B cell (primary cell): ENCODE measurements at regions not wholly inside any gene's neighbourhood (a gene's known extent, or its start where the extent isn't known, plus 50 kb on each side); places are given as distances from the start of the nearest gene placed in this dataset.

Experiments
- ATAC-seq: fragments of 200-7000 bp; cut with Tn5 transposase; one replicate; pipeline ENCODE4 v1.10.0; 2021; ENCODE audit warnings: low read depth, mild to moderate bottlenecking, moderate number of reproducible peaks, moderate library complexity
- CTCF ChIA-PET: fragments of 350-600 bp; sonication (Branson Sonifier 250); formaldehyde crosslinking; loops from one replicate; lab custom pipeline; 2021; ENCODE audit warnings: antibody characterized with exemption, inconsistent platforms; lab: Charles Lee
- POLR2A ChIA-PET: fragments of 350-600 bp; sonication (Branson Sonifier 250); formaldehyde crosslinking; loops from one replicate; lab custom pipeline; 2021; ENCODE audit warnings: antibody characterized with exemption; lab: Charles Lee
- DNase-seq: peaks from one replicate; pipeline ENCODE4 v3.0.0; 2013
- H2AFZ ChIP-seq: 2 replicates; pipeline ENCODE4 v1.6.1; 2012; ENCODE audit warnings: mild to moderate bottlenecking, low read depth, low read length; ENCODE audit not compliant: insufficient read depth, poor library complexity, severe bottlenecking
- H3K27ac ChIP-seq, 2 donors: 1 replicate in 1 of 2; 2 replicates in 1 of 2; pipeline ENCODE4 v1.5.1; 2012 to 2013; ENCODE audit warnings: low read length in 2 of 2, mild to moderate bottlenecking in 2 of 2, moderate library complexity in 1 of 2
- H3K27me3 ChIP-seq, 4 experiments: fragments of 200-600 bp in 1 of 4; sonication (generic) in 1 of 4; replicated peaks in 1 of 4; 1 replicate in 2 of 4; 2 replicates in 2 of 4; pipeline versions ENCODE4 v1.6.1 to v1.7.0; 2013 to 2016; ENCODE audit warnings: low read length in 3 of 4, mild to moderate bottlenecking in 2 of 4, mixed read lengths in 1 of 4, moderate library complexity in 1 of 4; ENCODE audit not compliant: insufficient read depth in 4 of 4, control insufficient read depth in 3 of 4; ENCODE audit errors: control extremely low read depth in 1 of 4
- H3K36me3 ChIP-seq, 2 experiments: replicated peaks in 1 of 2; 1 replicate in 1 of 2; 2 replicates in 1 of 2; pipeline versions ENCODE4 v1.6.1 to v1.7.1; 2013; ENCODE audit warnings: low read length in 1 of 2; ENCODE audit not compliant: insufficient read depth in 2 of 2, control insufficient read depth in 1 of 2; ENCODE audit errors: control extremely low read depth in 1 of 2, extremely low read depth in 1 of 2
- H3K4me1 ChIP-seq, 2 donors: fragments of 200-600 bp in 1 of 2; sonication (generic) in 1 of 2; 1 replicate in 1 of 2; 2 replicates in 1 of 2; pipeline versions ENCODE4 v1.5.1 to v1.6.1; 2013 to 2017; ENCODE audit warnings: low read length in 2 of 2; ENCODE audit not compliant: control insufficient read depth in 2 of 2, insufficient read depth in 2 of 2
- H3K4me2 ChIP-seq: replicated peaks from 2 replicates; pipeline ENCODE3; 2012; ENCODE audit warnings: mild to moderate bottlenecking, low read depth, low read length; ENCODE audit not compliant: poor library complexity, severe bottlenecking
- H3K4me3 ChIP-seq, 5 experiments: fragments of 200-600 bp in 1 of 5; sonication (generic) in 1 of 5; 1 replicate in 3 of 5; 2 replicates in 2 of 5; pipeline versions ENCODE4 v1.5.1 to v1.7.0; 2011 to 2016; ENCODE audit warnings: low read length in 4 of 5, mild to moderate bottlenecking in 4 of 5, low read depth in 2 of 5, control low read depth in 1 of 5, moderate library complexity in 1 of 5; ENCODE audit not compliant: insufficient read depth in 1 of 5; ENCODE audit errors: control extremely low read depth in 1 of 5, extremely low read depth in 1 of 5
- H3K79me2 ChIP-seq: fragments of 200-600 bp; sonication (generic); one replicate; pipeline ENCODE4 v1.6.0; 2016; ENCODE audit warnings: low read length; ENCODE audit not compliant: control insufficient read depth, insufficient read depth
- H3K9ac ChIP-seq: fragments of 200-600 bp; sonication (generic); 2 replicates; pipeline ENCODE4 v1.6.1; 2017; ENCODE audit warnings: mild to moderate bottlenecking, low read length, moderate library complexity
- H3K9me3 ChIP-seq, 3 donors: one replicate each; pipeline versions ENCODE4 v1.6.1 to v1.7.1; 2013; ENCODE audit warnings: low read length in 2 of 3; ENCODE audit not compliant: control insufficient read depth in 2 of 3, insufficient read depth in 1 of 3; ENCODE audit errors: control extremely low read depth in 1 of 3
- H4K20me1 ChIP-seq: 2 replicates; pipeline ENCODE4 v1.6.0; 2012; ENCODE audit warnings: mild to moderate bottlenecking, low read length; ENCODE audit not compliant: insufficient read depth, control insufficient read depth, poor library complexity, severe bottlenecking
- H3K27ac Mint-ChIP-seq: one replicate; pipeline ENCODE4 v1.8.0; 2021; ENCODE audit warnings: mixed read lengths
- H3K27me3 Mint-ChIP-seq: one replicate; pipeline ENCODE4 v1.8.0; 2021; ENCODE audit warnings: mixed read lengths
- H3K4me1 Mint-ChIP-seq: one replicate; pipeline ENCODE4 v1.8.0; 2021; ENCODE audit warnings: mixed read lengths
- H3K4me3 Mint-ChIP-seq: one replicate; pipeline ENCODE4 v1.8.0; 2021; ENCODE audit warnings: mixed read lengths
- H3K9me3 Mint-ChIP-seq: one replicate; pipeline ENCODE4 v1.8.0; 2022; ENCODE audit warnings: mixed read lengths; ENCODE audit not compliant: insufficient read depth
- EZH2 ChIP-seq: IDR thresholded peaks from 2 replicates; pipeline ENCODE4 v1.6.1; 2012; ENCODE audit warnings: borderline replicate concordance, low read depth, mild to moderate bottlenecking, moderate library complexity, low read length; ENCODE audit not compliant: insufficient read depth, poor library complexity, severe bottlenecking
- WGBS: methylation state at CpG from one replicate; pipeline ENCODE4 v1.1.5; 2013; ENCODE audit warnings: missing lambda C conversion rate; ENCODE audit not compliant: insufficient coverage; 5-methylcytosine and 5-hydroxymethylcytosine counted together
- intact Hi-C: fragments of 100-400 bp; cut with micrococcal nuclease; formaldehyde crosslinking; loops from one replicate; pipeline ENCODE4 v1.10.0; 2022
- TF ChIP-seq, protein P1 (sequence below): fragments of 200-600 bp; IDR thresholded peaks from one replicate; pipeline ENCODE4 v1.8.0; 2022; ENCODE audit warnings: antibody characterized with exemption, mild to moderate bottlenecking

DNA sequence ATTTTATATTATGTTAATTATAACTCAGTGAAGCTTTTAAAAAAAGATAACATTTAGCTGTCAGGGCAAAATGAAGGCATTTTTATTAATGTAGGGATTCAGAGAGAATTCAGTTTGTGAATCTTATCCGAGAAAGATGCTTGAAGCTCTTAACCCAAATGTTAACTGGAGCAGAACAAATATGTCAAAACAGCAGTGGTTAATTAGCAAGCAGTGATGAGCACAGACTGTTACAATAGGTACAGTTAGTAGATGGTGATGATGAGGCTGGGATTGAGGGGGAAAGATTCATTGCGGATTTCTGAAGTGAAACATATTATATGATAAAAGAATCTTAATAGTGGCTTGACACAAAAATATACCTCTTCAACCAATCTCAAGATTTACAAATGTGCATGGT, 356.7 kb downstream of the DIRAS2 start:
- H3K36me3 ChIP-seq, result no peaks in the 10 kb centered on the region
- intact Hi-C loops, result no loop called here
- H3K27ac ChIP-seq, result no peak overlapping the region
- H3K4me2 ChIP-seq, result no peak overlapping the region
- ChIA-PET CTCF (no interaction called here), POLR2A (no interaction called here)
- no peak overlapping the region for H3K9ac ChIP-seq
- no peaks in the 10 kb centered on the region for H4K20me1 ChIP-seq
- H3K79me2 ChIP-seq, result no peaks in the 10 kb centered on the region
- H3K9me3 Mint-ChIP-seq, result no peaks in the 10 kb centered on the region
- peaks cover 6% of the 10 kb centered on the region for H3K4me1 Mint-ChIP-seq
- TF ChIP-seq, protein P1, sequence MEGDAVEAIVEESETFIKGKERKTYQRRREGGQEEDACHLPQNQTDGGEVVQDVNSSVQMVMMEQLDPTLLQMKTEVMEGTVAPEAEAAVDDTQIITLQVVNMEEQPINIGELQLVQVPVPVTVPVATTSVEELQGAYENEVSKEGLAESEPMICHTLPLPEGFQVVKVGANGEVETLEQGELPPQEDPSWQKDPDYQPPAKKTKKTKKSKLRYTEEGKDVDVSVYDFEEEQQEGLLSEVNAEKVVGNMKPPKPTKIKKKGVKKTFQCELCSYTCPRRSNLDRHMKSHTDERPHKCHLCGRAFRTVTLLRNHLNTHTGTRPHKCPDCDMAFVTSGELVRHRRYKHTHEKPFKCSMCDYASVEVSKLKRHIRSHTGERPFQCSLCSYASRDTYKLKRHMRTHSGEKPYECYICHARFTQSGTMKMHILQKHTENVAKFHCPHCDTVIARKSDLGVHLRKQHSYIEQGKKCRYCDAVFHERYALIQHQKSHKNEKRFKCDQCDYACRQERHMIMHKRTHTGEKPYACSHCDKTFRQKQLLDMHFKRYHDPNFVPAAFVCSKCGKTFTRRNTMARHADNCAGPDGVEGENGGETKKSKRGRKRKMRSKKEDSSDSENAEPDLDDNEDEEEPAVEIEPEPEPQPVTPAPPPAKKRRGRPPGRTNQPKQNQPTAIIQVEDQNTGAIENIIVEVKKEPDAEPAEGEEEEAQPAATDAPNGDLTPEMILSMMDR, result no peak
- TF ChIP-seq EZH2, result no peak
- peaks cover 10% of the 10 kb centered on the region for H3K27me3 Mint-ChIP-seq
- H3K9me3 ChIP-seq, result no peaks in the 10 kb centered on the region
- no peak overlapping the region for H2AFZ ChIP-seq
- H3K27ac Mint-ChIP-seq, result no peak overlapping the region
- ATAC-seq, result no peak
- no peak overlapping the region for H3K4me3 Mint-ChIP-seq
- H3K4me3 ChIP-seq, result no peak overlapping the region
- H3K27me3 ChIP-seq, result peaks cover 0 to 10% (median 0%) of the 10 kb centered on the region in 4 experiments
- peaks cover 0 to 8% of the 10 kb centered on the region in 2 donors for H3K4me1 ChIP-seq
- no peak for DNase-seq
- WGBS, result 80% methylated on average over 1 of the region's 2 CpGs

DNA sequence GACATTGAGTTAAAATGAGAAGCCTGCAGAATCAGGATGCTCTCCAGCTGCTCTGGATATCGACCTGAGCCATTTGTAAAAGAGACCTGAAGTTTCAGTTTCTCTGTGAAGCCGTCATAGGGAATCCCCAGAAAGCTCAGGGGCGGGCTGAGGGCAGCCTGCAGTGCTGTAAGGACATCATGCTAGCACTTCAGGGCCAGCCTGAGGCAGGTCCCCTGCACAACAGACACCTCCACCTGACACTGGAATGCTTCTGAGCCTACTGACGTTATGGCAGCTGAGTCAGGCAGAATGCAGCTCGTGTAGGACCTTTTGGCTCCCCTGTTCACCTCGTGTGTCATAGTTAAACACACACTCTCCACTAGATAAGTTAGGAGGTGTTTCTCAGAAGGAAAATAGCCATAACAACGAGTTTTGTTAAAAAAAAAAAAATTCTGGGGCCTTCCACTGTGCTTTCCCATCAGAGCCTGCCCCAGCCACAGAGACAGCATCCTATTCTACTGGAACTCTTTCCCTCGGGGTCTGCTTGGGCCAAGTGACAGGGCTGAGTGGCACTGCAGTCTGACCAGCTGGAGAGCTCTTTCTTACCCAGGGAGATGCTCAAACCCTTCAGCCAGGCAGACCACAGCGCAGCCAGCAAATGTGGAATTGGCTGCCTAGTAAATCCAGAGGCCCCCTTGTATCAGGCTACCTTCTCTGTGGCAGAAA, 354.9 kb downstream of the DIRAS2 start:
- ChIA-PET CTCF (no interaction called here), POLR2A (no interaction called here)
- whole genome bisulfite sequencing, result 67% methylated on average over 5 of the region's 9 CpGs
- H3K4me1 Mint-ChIP-seq, result peaks cover 6% of the 10 kb centered on the region
- Histone ChIP-seq H3K4me1 (peaks cover 0 to 8% of the 10 kb centered on the region in 2 donors), H3K4me2 (no peak overlapping the region), H3K4me3 (no peak overlapping the region), H3K36me3 (no peaks in the 10 kb centered on the region), H3K27me3 (peaks cover 0 to 10% (median 0%) of the 10 kb centered on the region in 4 experiments), H4K20me1 (no peaks in the 10 kb centered on the region), H2AFZ (no peak overlapping the region), H3K9ac (no peak overlapping the region), H3K9me3 (no peaks in the 10 kb centered on the region), H3K27ac (no peak overlapping the region), H3K79me2 (no peaks in the 10 kb centered on the region)
- peak; percentile 73 for ATAC-seq
- H3K27me3 Mint-ChIP-seq, result peaks cover 15% of the 10 kb centered on the region
- intact Hi-C loops, result no loop called here
- peak; percentile 59 for DNase-seq
- no peaks in the 10 kb centered on the region for H3K9me3 Mint-ChIP-seq
- TF ChIP-seq, protein P1, result no peak
- no peak for TF ChIP-seq EZH2
- H3K4me3 Mint-ChIP-seq, result peak overlapping the region; percentile 4
- no peak overlapping the region for H3K27ac Mint-ChIP-seq
